Right lobe of liver (tissue), 6 donors: ENCODE measurements at regions not wholly inside any gene's neighbourhood (a gene's known extent, or its start where the extent isn't known, plus 50 kb on each side); places are given as distances from the start of the nearest gene placed in this dataset.

Experiments
- ATAC-seq, 4 donors: fragments of 200-7000 bp; cut with Tn5 transposase; one replicate each; pipeline ENCODE4 v1.9.1; 2020; ENCODE audit warnings: mild to moderate bottlenecking in 4 of 4, moderate library complexity in 4 of 4
- DNase-seq, 3 donors: peaks; one replicate each; pipeline ENCODE4 v3.0.0-alpha.2; 2020
- H3K27ac ChIP-seq, 3 donors: fragments of 200-600 bp; one replicate each; pipeline ENCODE4 v1.8.0; 2022
- H3K27me3 ChIP-seq, 2 donors: fragments of 200-600 bp; one replicate each; pipeline ENCODE4 v1.8.0; 2022
- H3K36me3 ChIP-seq, 4 donors: fragments of 200-600 bp; sonication (generic) in 1 of 4; one replicate each; pipeline versions ENCODE4 v1.5.1 to v1.8.0; 2017 to 2022; ENCODE audit warnings: control low read depth in 1 of 4
- H3K4me1 ChIP-seq, 4 donors: fragments of 200-600 bp; sonication (generic) in 1 of 4; one replicate each; pipeline versions ENCODE4 v1.5.1 to v1.8.0; 2017 to 2022; ENCODE audit warnings: control low read depth in 1 of 4
- H3K4me3 ChIP-seq, 3 donors: fragments of 200-600 bp; one replicate each; pipeline ENCODE4 v1.8.0; 2022
- H3K9me3 ChIP-seq, 4 donors: fragments of 200-600 bp; sonication (generic) in 1 of 4; one replicate each; pipeline versions ENCODE4 v1.5.1 to v1.8.0; 2017 to 2022; ENCODE audit warnings: control low read depth in 1 of 4
- CTCF ChIP-seq, 4 donors: fragments of 200-600 bp in 3 of 4; fragments of 450-650 bp in 1 of 4; IDR thresholded peaks; one replicate each; pipeline versions ENCODE4 v1.5.1 to v1.8.0; 2016 to 2022; ENCODE audit warnings: antibody characterized with exemption in 4 of 4, mild to moderate bottlenecking in 2 of 4
- POLR2A ChIP-seq: fragments of 450-650 bp; IDR thresholded peaks from one replicate; pipeline ENCODE4 v1.6.1; 2017; ENCODE audit warnings: antibody characterized with exemption, mild to moderate bottlenecking
- WGBS: methylation state at CpG from one replicate; pipeline ENCODE4 v1.1.6; 2018; ENCODE audit warnings: low coverage, low lambda C conversion rate; ENCODE audit not compliant: insufficient coverage; ENCODE audit errors: missing lambda C conversion rate; 5-methylcytosine and 5-hydroxymethylcytosine counted together
- intact Hi-C, 2 donors: fragments of 100-400 bp; cut with DNase I; formaldehyde crosslinking; loops; one replicate each; pipeline versions ENCODE4 v1.11.2 to v1.14.1; 2022
- donor health status: DM: no; HTN: yes; CAD: no.
- donor health status: DM: no; HTN: no; CAD: no.
- donor health status: DM: no; HTN: no; CAD: no.
- donor health status: DM: no; HTN: yes; CAD: no.
- donor health status: DM: no; HTN: yes; CAD: no.

GRCh38 chr2:203648273-203648672 lies 58.2 kb upstream of the CD28 start:
- Histone ChIP-seq H3K4me1 (peaks cover 0 to 60% (median 26%) of the 10 kb centered on the region in 4 donors), H3K4me3 (peak overlapping the region in 1 of 3 donors; percentile 6), H3K9me3 (no peaks in the 10 kb centered on the region), H3K27ac (peak overlapping the region in 2 of 3 donors; percentile 51 to 84), H3K36me3 (no peaks in the 10 kb centered on the region), H3K27me3 (no peaks in the 10 kb centered on the region)
- TF ChIP-seq CTCF (IDR thresholded peaks at IDR 0.05) (no peak), POLR2A (no peak)
- ATAC-seq (peak; percentile 42 to 63 (median 50)), DNase-seq (no peak)
- intact Hi-C loops: no loop called here
- WGBS: 22% methylated on average over 2 of the region's 2 CpGs

DNA sequence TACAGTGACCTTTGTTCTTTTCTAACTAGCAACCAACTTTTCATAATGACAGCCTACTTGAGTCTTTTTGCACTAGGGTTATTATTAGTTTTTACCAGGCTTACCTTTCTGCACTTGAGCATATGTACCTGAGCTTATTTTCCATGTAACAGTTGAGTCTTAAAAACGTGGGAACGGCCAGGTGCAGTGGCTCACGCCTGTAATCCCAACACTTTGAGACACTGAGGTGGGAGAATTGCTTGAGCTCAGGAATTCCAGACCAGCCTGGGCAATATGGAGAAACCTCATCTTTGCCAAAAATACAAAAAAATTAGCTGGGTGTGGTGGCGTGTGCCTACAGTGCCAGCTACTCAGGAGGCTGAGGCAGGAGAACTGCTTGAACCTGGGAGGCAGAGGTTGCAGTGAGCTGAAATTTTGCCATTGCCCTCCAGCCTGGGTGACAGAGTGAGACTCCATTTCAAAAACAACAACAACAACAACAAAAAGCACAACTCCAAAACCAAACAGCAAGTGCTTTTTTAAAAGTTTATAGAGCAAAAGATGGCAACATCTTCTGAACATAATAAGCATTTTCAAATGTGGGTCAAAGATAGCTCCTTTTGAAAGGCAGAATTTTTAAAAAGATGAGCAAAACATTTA lies 57.1 kb upstream of the CD28 start:
- Histone ChIP-seq H3K9me3 (no peaks in the 10 kb centered on the region), H3K4me3 (no peak overlapping the region), H3K4me1 (peaks cover 0 to 60% (median 26%) of the 10 kb centered on the region in 4 donors), H3K27ac (peak overlapping the region; percentile 4 to 84 (median 78)), H3K27me3 (no peaks in the 10 kb centered on the region), H3K36me3 (no peaks in the 10 kb centered on the region)
- intact Hi-C loops: no loop called here
- TF ChIP-seq POLR2A (no peak), CTCF (IDR thresholded peaks at IDR 0.05) (no peak)
- ATAC-seq: no peak
- 42% methylated on average over 3 of the region's 4 CpGs for WGBS
- no peak for DNase-seq

GRCh38 chr2:203650860-203651613 lies 55.4 kb upstream of the CD28 start:
- DNase-seq (peak in 1 of 3 donors; percentile 78), ATAC-seq (peak; percentile 75 to 92 (median 80))
- peak overlapping the region; percentile 57 to 84 (median 78) for H3K27ac ChIP-seq
- H3K9me3 ChIP-seq: no peaks in the 10 kb centered on the region
- intact Hi-C loops: loop anchor here in 1 of 2 donors (5.0 kb wide), 1 partner anchor 119 kb away; no protein-coding TSS in a partner anchor
- peaks cover 0 to 61% (median 28%) of the 10 kb centered on the region in 4 donors for H3K4me1 ChIP-seq
- no peak for TF ChIP-seq POLR2A
- TF ChIP-seq CTCF (IDR thresholded peaks at IDR 0.05): peak; percentile 46 to 85 (median 60)
- H3K36me3 ChIP-seq: no peaks in the 10 kb centered on the region
- no peaks in the 10 kb centered on the region for H3K27me3 ChIP-seq
- no peak overlapping the region for H3K4me3 ChIP-seq
- 14% methylated on average over 3 of the region's 4 CpGs for WGBS

- intact Hi-C loops: loop anchor here in 1 of 2 donors (5.0 kb wide), 1 partner anchor 119 kb away; no protein-coding TSS in a partner anchor
- H3K4me3 ChIP-seq: no peak overlapping the region
- TF ChIP-seq POLR2A (no peak), CTCF (IDR thresholded peaks at IDR 0.05) (no peak)
- no peaks in the 10 kb centered on the region for H3K27me3 ChIP-seq
- H3K9me3 ChIP-seq: no peaks in the 10 kb centered on the region
- peak overlapping the region in 1 of 3 donors; percentile 25 for H3K27ac ChIP-seq
- WGBS: 45% methylated on average over 1 of the region's 1 CpG
- DNase-seq (no peak), ATAC-seq (no peak)
- H3K4me1 ChIP-seq: peaks cover 0 to 60% (median 31%) of the 10 kb centered on the region in 4 donors
- H3K36me3 ChIP-seq: no peaks in the 10 kb centered on the region
Observed at GRCh38 chr2:203651621-203652020, 54.8 kb upstream of the CD28 start.
